IMR-90 (cell line): ENCODE measurements at regions not wholly inside any gene's neighbourhood (a gene's known extent, or its start where the extent isn't known, plus 50 kb on each side); places are given as distances from the start of the nearest gene placed in this dataset.
A peak's percentile ranks its signal among the peaks of the same experiment; 100 is the strongest.

ENCODE experiments used
- ATAC-seq: fragments of 200-7000 bp; cut with Tn5 transposase; 2 replicates; pipeline ENCODE4 v1.9.1; 2020; ENCODE audit warnings: low read depth, mild to moderate bottlenecking, moderate library complexity
- BruUV-seq: library from RNA; stranded (reverse); fragments of 400-500 nt; replicated peaks from 2 replicates; lab custom pipeline; 2021; lab: Mats Ljungman, UMichigan
- CTCF ChIA-PET: fragments of 300-600 bp; formaldehyde crosslinking; extraction: SDS; loops from one replicate; lab custom pipeline; 2021; ENCODE audit warnings: antibody characterized with exemption; lab: Yijun Ruan, JAX
- POLR2A ChIA-PET: fragments of 300-600 bp; sonication (Branson Sonifier 250); formaldehyde crosslinking; loops from one replicate; lab custom pipeline; 2022; ENCODE audit warnings: antibody characterized with exemption; ENCODE audit not compliant: unreplicated experiment; lab: Charles Lee
- DNase-seq: peaks from one replicate; pipeline ENCODE4 v3.0.0; 2013
- H2AFZ ChIP-seq: replicated peaks from 2 replicates; pipeline ENCODE3; 2013; ENCODE audit warnings: low read length, mild to moderate bottlenecking; ENCODE audit not compliant: poor library complexity
- H2AK5ac ChIP-seq: 2 replicates; pipeline ENCODE4 v1.6.1; 2013; ENCODE audit warnings: low read depth, low read length, inconsistent platforms
- H2AK9ac ChIP-seq: replicated peaks from 2 replicates; pipeline ENCODE3; 2013; ENCODE audit warnings: mild to moderate bottlenecking, low read depth, low read length, moderate library complexity; ENCODE audit not compliant: poor library complexity
- H2BK120ac ChIP-seq: 2 replicates; pipeline ENCODE4 v1.6.1; 2013; ENCODE audit warnings: low read depth, low read length, inconsistent platforms
- H2BK15ac ChIP-seq: 3 replicates; pipeline ENCODE4 v1.6.1; 2013; ENCODE audit warnings: low read depth, low read length, inconsistent platforms
- H2BK20ac ChIP-seq: 2 replicates; pipeline ENCODE4 v1.6.1; 2013; ENCODE audit warnings: low read depth, mild to moderate bottlenecking, inconsistent platforms, low read length, moderate library complexity
- H2BK5ac ChIP-seq: 2 replicates; pipeline ENCODE4 v1.6.1; 2013; ENCODE audit warnings: mild to moderate bottlenecking, low read depth, low read length, inconsistent platforms; ENCODE audit not compliant: poor library complexity, severe bottlenecking
- H3K14ac ChIP-seq: replicated peaks from 2 replicates; pipeline ENCODE4 v1.6.1; 2013; ENCODE audit warnings: low read depth, low read length, inconsistent platforms
- H3K18ac ChIP-seq: 2 replicates; pipeline ENCODE4 v1.6.1; 2013; ENCODE audit warnings: low read depth, low read length, control low read depth
- H3K23ac ChIP-seq: 2 replicates; pipeline ENCODE4 v1.6.1; 2013; ENCODE audit warnings: low read depth, low read length, inconsistent platforms
- H3K27ac ChIP-seq: 2 replicates; pipeline ENCODE4 v1.5.1; 2013; ENCODE audit warnings: mild to moderate bottlenecking, control low read depth, low read length; ENCODE audit not compliant: insufficient read depth
- H3K27me3 ChIP-seq: 2 replicates; pipeline ENCODE4 v1.6.1; 2013; ENCODE audit warnings: low read length; ENCODE audit not compliant: control insufficient read depth, insufficient read depth
- H3K36me3 ChIP-seq: 2 replicates; pipeline ENCODE4 v1.6.1; 2013; ENCODE audit warnings: low read length, mixed read lengths; ENCODE audit not compliant: control insufficient read depth, insufficient read depth
- H3K4ac ChIP-seq: 2 replicates; pipeline ENCODE4 v1.6.1; 2013; ENCODE audit warnings: low read depth, low read length, inconsistent platforms
- H3K4me1 ChIP-seq: 2 replicates; pipeline ENCODE4 v1.6.1; 2013; ENCODE audit warnings: low read length, mixed read lengths; ENCODE audit not compliant: control insufficient read depth, insufficient read depth
- H3K4me2 ChIP-seq: 2 replicates; pipeline ENCODE4 v1.6.1; 2013; ENCODE audit warnings: low read depth, mild to moderate bottlenecking, control low read depth, low read length, moderate library complexity
- H3K4me3 ChIP-seq: 2 replicates; pipeline ENCODE4 v1.5.1; 2013; ENCODE audit warnings: low read depth, mild to moderate bottlenecking, control low read depth, low read length, moderate library complexity; ENCODE audit not compliant: insufficient read depth
- H3K56ac ChIP-seq: 2 replicates; pipeline ENCODE4 v1.6.1; 2013; ENCODE audit warnings: low read length, inconsistent platforms; ENCODE audit not compliant: insufficient read depth; ENCODE audit errors: extremely low read depth
- H3K79me1 ChIP-seq, 2 experiments: 2 replicates each; pipeline ENCODE4 v1.6.1; 2013; ENCODE audit warnings: low read length in 2 of 2, inconsistent platforms in 1 of 2, low read depth in 1 of 2
- H3K9ac ChIP-seq: 2 replicates; pipeline ENCODE4 v1.6.1; 2013; ENCODE audit warnings: low read depth, low read length, control low read depth
- H3K9me1 ChIP-seq: 2 replicates; pipeline ENCODE4 v1.6.1; 2013; ENCODE audit warnings: low read length, inconsistent platforms; ENCODE audit not compliant: insufficient read depth
- H3K9me3 ChIP-seq: 2 replicates; pipeline ENCODE4 v1.6.1; 2013; ENCODE audit warnings: low read length; ENCODE audit not compliant: control insufficient read depth, insufficient read depth
- H4K20me1 ChIP-seq: 2 replicates; pipeline ENCODE4 v1.6.1; 2013; ENCODE audit warnings: low read length, inconsistent platforms; ENCODE audit not compliant: insufficient read depth
- H4K5ac ChIP-seq: 2 replicates; pipeline ENCODE4 v1.6.1; 2013; ENCODE audit warnings: mild to moderate bottlenecking, low read depth, low read length, control low read depth
- H4K8ac ChIP-seq, 2 experiments: 2 replicates each; pipeline ENCODE4 v1.6.1; 2013; ENCODE audit warnings: low read depth in 2 of 2, low read length in 2 of 2, control low read depth in 1 of 2, inconsistent platforms in 1 of 2
- H4K91ac ChIP-seq: 2 replicates; pipeline ENCODE4 v1.6.1; 2013; ENCODE audit warnings: low read depth, low read length, inconsistent platforms; ENCODE audit not compliant: insufficient read depth
- BHLHE40 ChIP-seq: fragments of 150-350 bp; IDR thresholded peaks from 2 replicates; pipeline ENCODE4 v1.6.1; 2016; ENCODE audit warnings: mild to moderate bottlenecking, low read depth, low read length
- CEBPB ChIP-seq: IDR thresholded peaks from 2 replicates; pipeline ENCODE4 v1.6.1; 2012; ENCODE audit warnings: low read depth, low read length, improper control_type of control experiment
- CHD1 ChIP-seq: IDR thresholded peaks from 2 replicates; pipeline ENCODE4 v1.6.1; 2012; ENCODE audit warnings: low read depth, low read length, improper control_type of control experiment
- FOS ChIP-seq: fragments of 150-350 bp; IDR thresholded peaks from 2 replicates; pipeline ENCODE4 v1.6.1; 2016; ENCODE audit warnings: low read depth, low read length
- MXI1 ChIP-seq: IDR thresholded peaks from 2 replicates; pipeline ENCODE4 v1.6.1; 2012; ENCODE audit warnings: low read depth, mild to moderate bottlenecking, low read length, moderate library complexity, borderline replicate concordance
- RAD21 ChIP-seq: IDR thresholded peaks from 2 replicates; pipeline ENCODE4 v1.6.1; 2012; ENCODE audit warnings: low read length, improper control_type of control experiment
- RCOR1 ChIP-seq: IDR thresholded peaks from 2 replicates; pipeline ENCODE4 v1.6.1; 2012; ENCODE audit warnings: mild to moderate bottlenecking, low read length, improper control_type of control experiment; ENCODE audit not compliant: insufficient replicate concordance
- SMC3 ChIP-seq: fragments of 150-350 bp; IDR thresholded peaks from 2 replicates; pipeline ENCODE4 v1.6.1; 2016; ENCODE audit warnings: low read depth, mild to moderate bottlenecking, antibody characterized with exemption, low read length, moderate library complexity
- WGBS, 2 experiments: methylation state at CpG; one replicate each; pipeline versions ENCODE4 v1.1.5 to v1.1.7; 2013; ENCODE audit warnings: missing lambda C conversion rate in 2 of 2; ENCODE audit not compliant: insufficient read length in 1 of 2; ENCODE audit errors: extremely low coverage in 2 of 2; 5-methylcytosine and 5-hydroxymethylcytosine counted together
- dilution Hi-C: fragments of 300-500 bp; cut with HindIII; formaldehyde crosslinking; loops from one replicate; pipeline ENCODE4 v1.14.3; 2018; ENCODE audit warnings: low sequenced_read_pairs; ENCODE audit not compliant: unreplicated experiment
- in situ Hi-C: fragments of 300-500 bp; cut with MboI; formaldehyde crosslinking; loops from 3 replicates; pipeline ENCODE4 v1.14.3; 2019; ENCODE audit warnings: low sequenced_read_pairs, inconsistent platforms, mixed read lengths
- intact Hi-C: fragments of 100-400 bp; cut with micrococcal nuclease; formaldehyde crosslinking; loops from 2 replicates; pipeline ENCODE4 v1.10.0; 2022
- TF ChIP-seq, protein P1 (sequence below): fragments of 150-350 bp; IDR thresholded peaks from 2 replicates; pipeline ENCODE4 v1.6.1; 2017; ENCODE audit warnings: mild to moderate bottlenecking, antibody characterized with exemption, low read length, low read depth

DNA sequence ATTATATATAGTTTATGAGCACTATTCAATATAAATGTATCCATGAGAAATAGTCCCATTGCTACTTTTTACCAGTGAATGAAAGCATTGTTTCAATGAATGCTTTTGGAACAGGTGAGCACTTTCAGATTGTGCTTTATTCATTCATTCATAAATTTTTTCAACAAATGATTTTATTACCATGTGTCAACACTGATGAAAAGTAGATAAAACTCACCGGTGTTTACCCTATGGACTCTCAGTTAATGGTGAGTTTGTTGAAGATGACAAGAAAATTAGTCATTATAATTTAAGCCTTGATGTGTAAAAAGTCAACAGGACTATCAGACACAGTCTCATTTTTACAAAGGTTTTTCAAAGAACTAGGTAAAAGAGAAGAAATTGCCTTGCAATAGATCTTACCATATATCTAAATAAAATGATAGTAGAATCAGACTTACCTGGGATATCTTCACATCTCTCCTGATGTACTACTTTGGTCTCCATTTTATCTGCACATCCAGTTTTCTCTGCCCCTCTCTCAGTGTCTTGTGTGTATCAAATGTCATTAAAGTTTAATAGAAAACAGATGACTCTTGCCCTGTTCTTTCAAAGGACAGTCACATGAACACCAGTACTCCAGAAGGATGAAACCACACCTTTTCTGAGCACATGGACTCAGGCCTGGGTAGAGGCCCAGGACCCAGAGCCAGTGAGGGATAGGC lies 325.3 kb upstream of the RND3 start:
- Histone ChIP-seq H3K4me3 (no peak overlapping the region), H3K27ac (no peak overlapping the region), H3K9ac (no peak overlapping the region), H3K4me1 (no peaks in the 10 kb centered on the region), H3K56ac (no peak overlapping the region), H3K14ac (no peak overlapping the region), H3K27me3 (no peaks in the 10 kb centered on the region), H2AFZ (peak overlapping the region; percentile 64), H3K36me3 (no peaks in the 10 kb centered on the region), H3K9me3 (no peaks in the 10 kb centered on the region), H2BK15ac (no peak overlapping the region), H2BK20ac (no peak overlapping the region), H3K79me1 (no peaks in the 10 kb centered on the region), H4K5ac (no peak overlapping the region), H4K8ac (no peak overlapping the region), H2AK9ac (peak overlapping the region; percentile 29), H3K4me2 (no peak overlapping the region), H2BK5ac (no peak overlapping the region), H4K91ac (no peak overlapping the region), H2AK5ac (no peak overlapping the region), H3K23ac (no peak overlapping the region), H3K4ac (no peak overlapping the region; the same call in 1 of the 2 replicates), H3K18ac (no peak overlapping the region), H4K20me1 (no peaks in the 10 kb centered on the region), H2BK120ac (no peak overlapping the region), H3K9me1 (no peaks in the 10 kb centered on the region)
- ChIA-PET CTCF (no interaction called here), POLR2A (no interaction called here)
- no CpG with 5 or more reads among the region's 1 CpG for WGBS, 2 experiments
- DNase-seq, result no peak
- in situ Hi-C loops, result no loop called here
- intact Hi-C loops, result no loop called here
- dilution Hi-C loops, result no loop called here
- ATAC-seq, result no peak
- TF ChIP-seq MXI1, result no peak
- no peak for TF ChIP-seq SMC3
- TF ChIP-seq, protein P1, sequence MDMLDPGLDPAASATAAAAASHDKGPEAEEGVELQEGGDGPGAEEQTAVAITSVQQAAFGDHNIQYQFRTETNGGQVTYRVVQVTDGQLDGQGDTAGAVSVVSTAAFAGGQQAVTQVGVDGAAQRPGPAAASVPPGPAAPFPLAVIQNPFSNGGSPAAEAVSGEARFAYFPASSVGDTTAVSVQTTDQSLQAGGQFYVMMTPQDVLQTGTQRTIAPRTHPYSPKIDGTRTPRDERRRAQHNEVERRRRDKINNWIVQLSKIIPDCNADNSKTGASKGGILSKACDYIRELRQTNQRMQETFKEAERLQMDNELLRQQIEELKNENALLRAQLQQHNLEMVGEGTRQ, result no peak
- no peak for TF ChIP-seq FOS
- no peak for TF ChIP-seq RAD21
- TF ChIP-seq CHD1, result no peak
- no peak for TF ChIP-seq CEBPB
- no peak for TF ChIP-seq BHLHE40
- TF ChIP-seq RCOR1, result no peak
- no TSS peak for BruUV-seq
